HepG2 (cell line): ENCODE measurements at regions not wholly inside any gene's neighbourhood (a gene's known extent, or its start where the extent isn't known, plus 50 kb on each side); places are given as distances from the start of the nearest gene placed in this dataset.

Source experiments
- ATAC-seq: fragments of 200-7000 bp; cut with Tn5 transposase; 3 replicates; pipeline ENCODE4 v1.9.1; 2020; ENCODE audit warnings: mild to moderate bottlenecking, moderate library complexity
- BruUV-seq: library from RNA; stranded (reverse); fragments of 400-500 nt; replicated peaks from 2 replicates; lab custom pipeline; 2021; lab: Mats Ljungman, UMichigan
- CTCF ChIA-PET: fragments of 300-600 bp; formaldehyde crosslinking; extraction: SDS; loops from one replicate; lab custom pipeline; 2021; ENCODE audit warnings: low total read pairs, inconsistent platforms, low intra/inter-chr PET ratio; lab: Yijun Ruan, JAX
- POLR2A ChIA-PET: fragments of 350-600 bp; sonication (Branson Sonifier 250); formaldehyde crosslinking; loops from one replicate; lab custom pipeline; 2020; ENCODE audit warnings: antibody characterized with exemption, inconsistent platforms; lab: Yijun Ruan, JAX
- DNase-seq: peaks from one replicate; pipeline ENCODE4 v3.0.0-alpha.2; 2015; ENCODE audit warnings: low spot score
- FAIRE-seq: peaks from 3 replicates; lab custom pipeline; 2011; peaks lifted over from hg19 to GRCh38; lab: Jason Lieb, UNC
- H2AFZ ChIP-seq: one replicate; pipeline ENCODE4 v1.6.1; 2011; ENCODE audit warnings: low read length, inconsistent platforms
- H3K27ac ChIP-seq: fragments of 300-600 bp; 3 replicates; pipeline ENCODE4 v1.8.0; 2011; ENCODE audit warnings: mixed run types, mild to moderate bottlenecking, mixed read lengths, low read length, inconsistent platforms; ENCODE audit not compliant: insufficient read depth; ENCODE audit errors: extremely low read length
- H3K27me3 ChIP-seq, 2 experiments: fragments of 200-600 bp in 1 of 2; 2 replicates in 1 of 2; 3 replicates in 1 of 2; pipeline versions ENCODE4 v1.6.0 to v1.8.0; 2011; ENCODE audit warnings: low read length in 2 of 2, mild to moderate bottlenecking in 2 of 2, moderate library complexity in 2 of 2, inconsistent platforms in 1 of 2; ENCODE audit not compliant: insufficient read depth in 2 of 2, control insufficient read depth in 1 of 2
- H3K36me3 ChIP-seq, 2 experiments: fragments of 200-600 bp in 1 of 2; replicated peaks in 1 of 2; 2 replicates in 1 of 2; 3 replicates in 1 of 2; pipeline versions ENCODE4 v1.5.1 to v1.8.0; 2011; ENCODE audit warnings: low read length in 2 of 2, inconsistent platforms in 1 of 2; ENCODE audit not compliant: insufficient read depth in 2 of 2, control insufficient read depth in 1 of 2
- H3K4me1 ChIP-seq: 2 replicates; pipeline ENCODE4 v1.5.1; 2012; ENCODE audit warnings: low read length, inconsistent platforms; ENCODE audit not compliant: insufficient read depth
- H3K4me2 ChIP-seq: 2 replicates; pipeline ENCODE4 v1.6.0; 2011; ENCODE audit warnings: low read depth, low read length, inconsistent platforms
- H3K4me3 ChIP-seq, 3 experiments: fragments of 200-600 bp in 1 of 3; sonication (generic), shearing (Covaris generic) in 1 of 3; replicated peaks in 1 of 3; 2 replicates each; pipeline ENCODE4 v1.5.1; 2011 to 2016; ENCODE audit warnings: low read length in 3 of 3, inconsistent platforms in 2 of 3, low read depth in 2 of 3, mild to moderate bottlenecking in 2 of 3, control low read depth in 1 of 3, mixed read lengths in 1 of 3; ENCODE audit not compliant: insufficient read depth in 1 of 3
- H3K79me2 ChIP-seq: one replicate; pipeline ENCODE4 v1.6.1; 2011; ENCODE audit warnings: low read length, inconsistent platforms; ENCODE audit not compliant: insufficient read depth
- H3K9ac ChIP-seq: 2 replicates; pipeline ENCODE4 v1.6.0; 2011; ENCODE audit warnings: mild to moderate bottlenecking, low read depth, low read length, inconsistent platforms; ENCODE audit not compliant: insufficient read depth
- H3K9me3 ChIP-seq: 2 replicates; pipeline ENCODE4 v1.5.1; 2012; ENCODE audit warnings: mild to moderate bottlenecking, low read length
- H4K20me1 ChIP-seq: 2 replicates; pipeline ENCODE4 v1.6.0; 2011; ENCODE audit warnings: inconsistent platforms, mild to moderate bottlenecking, low read length, moderate library complexity; ENCODE audit not compliant: insufficient read depth
- CBX5 ChIP-seq: sonication (generic); formaldehyde crosslinking; IDR thresholded peaks from 2 replicates; pipeline ENCODE4 v1.4.0; 2020; ENCODE audit warnings: missing genetic modification reagents, borderline replicate concordance
- CREB3 ChIP-seq: sonication (generic); formaldehyde crosslinking; IDR thresholded peaks from 2 replicates; pipeline ENCODE4 v1.5.0; 2020; ENCODE audit warnings: missing genetic modification reagents
- FLYWCH1 ChIP-seq: sonication (generic); formaldehyde crosslinking; IDR thresholded peaks from 2 replicates; pipeline ENCODE4 v1.8.1; 2023; ENCODE audit warnings: mild to moderate bottlenecking, missing genetic modification reagents
- MAZ ChIP-seq, 2 experiments: sonication (generic) in 1 of 2; formaldehyde crosslinking in 1 of 2; IDR thresholded peaks; 2 replicates each; pipeline versions ENCODE4 v1.5.0 to v1.6.1; 2012 to 2020; ENCODE audit warnings: low read depth in 2 of 2, mild to moderate bottlenecking in 2 of 2, borderline replicate concordance in 1 of 2, improper control_type of control experiment in 1 of 2, low read length in 1 of 2, missing genetic modification reagents in 1 of 2, moderate library complexity in 1 of 2
- MXI1 ChIP-seq: IDR thresholded peaks from 3 replicates; pipeline ENCODE4 v1.6.1; 2012; ENCODE audit warnings: low read depth, low read length, inconsistent platforms, borderline replicate concordance
- NR2F6 ChIP-seq, 2 experiments: IDR thresholded peaks; 2 replicates each; pipeline ENCODE4 v1.6.1; 2016; ENCODE audit warnings: antibody characterized with exemption in 1 of 2, mild to moderate bottlenecking in 1 of 2
- RBAK ChIP-seq: sonication (generic); formaldehyde crosslinking; IDR thresholded peaks from 2 replicates; pipeline ENCODE4 v1.5.1; 2020; ENCODE audit warnings: mild to moderate bottlenecking, missing genetic modification reagents
- REL ChIP-seq: sonication (generic); formaldehyde crosslinking; conservative IDR thresholded peaks from 2 replicates; pipeline ENCODE4 v1.8.0; 2022; ENCODE audit warnings: mild to moderate bottlenecking, missing genetic modification reagents, moderate library complexity
- RFX3 ChIP-seq: IDR thresholded peaks from 2 replicates; pipeline ENCODE4 v1.6.1; 2016; ENCODE audit warnings: missing biosample characterization, missing genetic modification reagents
- SKI ChIP-seq: fragments of 450-650 bp; IDR thresholded peaks from one replicate; pipeline ENCODE4 v1.6.1; 2018; ENCODE audit warnings: mild to moderate bottlenecking; ENCODE audit not compliant: partially characterized antibody
- ZBTB26 ChIP-seq: IDR thresholded peaks from 2 replicates; pipeline ENCODE4 v1.6.1; 2016; ENCODE audit warnings: missing compliant biosample characterization, missing genetic modification reagents, borderline replicate concordance
- ZMYM4 ChIP-seq: sonication (generic); formaldehyde crosslinking; IDR thresholded peaks from 2 replicates; pipeline ENCODE4 v1.8.1; 2023; ENCODE audit warnings: mild to moderate bottlenecking, missing genetic modification reagents
- ZNF160 ChIP-seq: sonication (generic); formaldehyde crosslinking; IDR thresholded peaks from 2 replicates; pipeline ENCODE4 v1.8.0; 2022; ENCODE audit warnings: mild to moderate bottlenecking, inconsistent platforms, missing genetic modification reagents
- ZNF333 ChIP-seq: sonication (generic); formaldehyde crosslinking; IDR thresholded peaks from 2 replicates; pipeline ENCODE4 v1.4.0; 2020; ENCODE audit warnings: mild to moderate bottlenecking, missing genetic modification reagents, borderline replicate concordance
- ZNF512B ChIP-seq: sonication (generic); formaldehyde crosslinking; IDR thresholded peaks from 2 replicates; pipeline ENCODE4 v1.5.1; 2020; ENCODE audit warnings: missing genetic modification reagents, mild to moderate bottlenecking, borderline replicate concordance
- ZNF572 ChIP-seq: sonication (generic); formaldehyde crosslinking; IDR thresholded peaks from 2 replicates; pipeline ENCODE4 v1.5.1; 2020; ENCODE audit warnings: mild to moderate bottlenecking, missing genetic modification reagents
- WGBS: methylation state at CpG from one replicate; pipeline ENCODE4 v1.1.6; 2017; ENCODE audit warnings: low lambda C conversion rate; 5-methylcytosine and 5-hydroxymethylcytosine counted together
- in situ Hi-C: cut with HindIII; loops from 2 replicates; pipeline ENCODE4 v1.10.0; 2017; ENCODE audit warnings: low pct_unique_long_range_greater_than_20kb; ENCODE audit not compliant: extremely low pct_ligation_motif_present
- intact Hi-C: fragments of 100-400 bp; cut with micrococcal nuclease; formaldehyde crosslinking; loops from one replicate; pipeline ENCODE4 v1.10.0; 2022; ENCODE audit not compliant: unreplicated experiment
- TF ChIP-seq, protein P1 (sequence below): sonication (generic); formaldehyde crosslinking; IDR thresholded peaks from 2 replicates; pipeline ENCODE4 v1.4.0; 2020; ENCODE audit warnings: mild to moderate bottlenecking, missing genetic modification reagents
- TF ChIP-seq, protein P2 (sequence below): sonication (generic); formaldehyde crosslinking; IDR thresholded peaks from 2 replicates; pipeline ENCODE4 v1.4.0; 2020; ENCODE audit warnings: missing genetic modification reagents

DNA sequence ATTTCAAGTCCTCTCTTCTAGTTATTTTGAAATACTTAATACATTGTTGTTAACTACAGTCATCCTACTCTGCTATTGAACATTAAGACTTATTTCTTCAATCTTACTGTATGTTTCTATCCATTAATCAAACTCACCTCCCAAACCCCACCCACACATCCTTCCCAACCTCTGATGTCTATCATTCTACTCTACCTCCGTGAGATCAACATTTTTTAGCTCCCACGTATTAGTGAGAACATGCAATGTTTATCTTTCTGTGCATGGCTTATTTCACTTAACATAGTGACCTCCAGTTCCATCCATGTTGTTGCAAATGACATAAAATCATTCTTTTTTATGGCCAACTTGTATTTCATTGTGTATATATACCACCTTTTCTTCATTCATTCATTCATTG, 236.6 kb upstream of the CTNNB1 start:
- BruUV-seq = no TSS peak
- in situ Hi-C loops (no loop called here), intact Hi-C loops (no loop called here)
- H3K27me3 ChIP-seq = no peaks in the 10 kb centered on the region
- H3K4me1 ChIP-seq = no peaks in the 10 kb centered on the region
- no peak for DNase-seq
- ChIA-PET CTCF (no interaction called here), POLR2A (no interaction called here)
- H3K9me3 ChIP-seq = no peaks in the 10 kb centered on the region
- no peak for FAIRE-seq
- H3K36me3 ChIP-seq = no peaks in the 10 kb centered on the region
- H2AFZ ChIP-seq = no peak overlapping the region
- no peak overlapping the region for H3K9ac ChIP-seq
- H4K20me1 ChIP-seq = no peaks in the 10 kb centered on the region
- ATAC-seq = no peak
- no peak overlapping the region for H3K4me2 ChIP-seq
- no peak overlapping the region for H3K27ac ChIP-seq
- WGBS = 32% methylated on average over 2 of the region's 2 CpGs
- no peaks in the 10 kb centered on the region for H3K79me2 ChIP-seq
- no peak overlapping the region for H3K4me3 ChIP-seq
- TF ChIP-seq ZBTB26 (CRISPR knock-in tag) (no peak), ZNF160 (CRISPR knock-in tag) (no peak), RFX3 (CRISPR knock-in tag) (no peak), MXI1 (no peak), RBAK (CRISPR knock-in tag) (no peak), FLYWCH1 (no peak), SKI (no peak), REL (CRISPR knock-in tag) (no peak), ZNF572 (CRISPR knock-in tag) (no peak), ZMYM4 (no peak), MAZ (IDR thresholded peaks at IDR 0.05; ENCODE audit: borderline replicate concordance, low read depth, low read length) (no peak), MAZ (CRISPR knock-in tag; IDR thresholded peaks at IDR 0.05; ENCODE audit: low read depth) (no peak), NR2F6 (IDR thresholded peaks at IDR 0.05) (no peak), NR2F6 (CRISPR knock-in tag; IDR thresholded peaks at IDR 0.05) (no peak), CBX5 (CRISPR knock-in tag) (no peak), CREB3 (CRISPR knock-in tag) (no peak), ZNF333 (CRISPR knock-in tag) (no peak), ZNF512B (CRISPR knock-in tag) (no peak)
- TF ChIP-seq, protein P1, sequence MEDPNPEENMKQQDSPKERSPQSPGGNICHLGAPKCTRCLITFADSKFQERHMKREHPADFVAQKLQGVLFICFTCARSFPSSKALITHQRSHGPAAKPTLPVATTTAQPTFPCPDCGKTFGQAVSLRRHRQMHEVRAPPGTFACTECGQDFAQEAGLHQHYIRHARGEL = no peak
- TF ChIP-seq, protein P2, sequence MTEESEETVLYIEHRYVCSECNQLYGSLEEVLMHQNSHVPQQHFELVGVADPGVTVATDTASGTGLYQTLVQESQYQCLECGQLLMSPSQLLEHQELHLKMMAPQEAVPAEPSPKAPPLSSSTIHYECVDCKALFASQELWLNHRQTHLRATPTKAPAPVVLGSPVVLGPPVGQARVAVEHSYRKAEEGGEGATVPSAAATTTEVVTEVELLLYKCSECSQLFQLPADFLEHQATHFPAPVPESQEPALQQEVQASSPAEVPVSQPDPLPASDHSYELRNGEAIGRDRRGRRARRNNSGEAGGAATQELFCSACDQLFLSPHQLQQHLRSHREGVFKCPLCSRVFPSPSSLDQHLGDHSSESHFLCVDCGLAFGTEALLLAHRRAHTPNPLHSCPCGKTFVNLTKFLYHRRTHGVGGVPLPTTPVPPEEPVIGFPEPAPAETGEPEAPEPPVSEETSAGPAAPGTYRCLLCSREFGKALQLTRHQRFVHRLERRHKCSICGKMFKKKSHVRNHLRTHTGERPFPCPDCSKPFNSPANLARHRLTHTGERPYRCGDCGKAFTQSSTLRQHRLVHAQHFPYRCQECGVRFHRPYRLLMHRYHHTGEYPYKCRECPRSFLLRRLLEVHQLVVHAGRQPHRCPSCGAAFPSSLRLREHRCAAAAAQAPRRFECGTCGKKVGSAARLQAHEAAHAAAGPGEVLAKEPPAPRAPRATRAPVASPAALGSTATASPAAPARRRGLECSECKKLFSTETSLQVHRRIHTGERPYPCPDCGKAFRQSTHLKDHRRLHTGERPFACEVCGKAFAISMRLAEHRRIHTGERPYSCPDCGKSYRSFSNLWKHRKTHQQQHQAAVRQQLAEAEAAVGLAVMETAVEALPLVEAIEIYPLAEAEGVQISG (CRISPR knock-in tag) = no peak
